ENCODE measurements at regions not wholly inside any gene's neighbourhood (a gene's known extent, or its start where the extent isn't known, plus 50 kb on each side); places are given as distances from the start of the nearest gene placed in this dataset.

- no peak for TF ChIP-seq EZH2 (IDR thresholded peaks at IDR 0.05; ENCODE audit: insufficient read depth, poor library complexity, severe bottlenecking)
- TF ChIP-seq EZH2phosphoT487 (IDR thresholded peaks at IDR 0.05; ENCODE audit: insufficient read depth, low read depth): no peak
Measured at GRCh38 chr7:115881476-115881875, 149.1 kb downstream of the TFEC start.

Measured in GM23248 (cell line).